HG03045 (cell line): ENCODE measurements at regions not wholly inside any gene's neighbourhood (a gene's known extent, or its start where the extent isn't known, plus 50 kb on each side); places are given as distances from the start of the nearest gene placed in this dataset.

ENCODE experiments used
- ATAC-seq: cut with Tn5 transposase; IDR thresholded peaks from one replicate; pipeline ENCODE4 v1.9.1; 2021; ENCODE audit warnings: mild to moderate bottlenecking, moderate library complexity; ENCODE audit not compliant: unreplicated experiment

GRCh38 chr13:99123101-99124045 is 77.3 kb upstream of the UBAC2 start:
- no peak for ATAC-seq

DNA sequence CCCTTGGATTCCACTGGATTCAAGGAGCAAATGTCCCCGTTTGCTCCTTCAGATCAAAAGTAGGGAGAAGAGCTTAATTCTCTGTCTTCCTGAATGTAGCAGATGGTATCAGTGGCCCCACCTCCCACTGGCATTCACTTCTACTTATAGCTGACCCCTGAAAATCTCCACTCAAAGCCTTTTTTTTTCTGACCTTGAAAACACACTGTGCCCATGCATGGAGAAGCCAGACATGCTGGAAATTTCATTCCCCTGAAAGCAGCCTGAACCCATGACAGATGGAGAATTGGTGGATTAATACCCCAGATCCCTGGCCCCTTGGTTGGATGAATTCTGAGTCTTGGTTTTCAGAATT is 76.6 kb upstream of the UBAC2 start:
- ATAC-seq: no peak

- no peak for ATAC-seq
Measured at GRCh38 chr13:99124794-99125316, 75.8 kb upstream of the UBAC2 start.

- ATAC-seq: no peak
Measured at GRCh38 chr13:99125326-99125915, 75.2 kb upstream of the UBAC2 start.

- no peak for ATAC-seq
Measured at GRCh38 chr13:99126821-99127220, 73.8 kb upstream of the UBAC2 start.

- ATAC-seq: no peak
Measured at GRCh38 chr13:99129050-99129449, 71.6 kb upstream of the UBAC2 start.

- no peak for ATAC-seq
Measured at GRCh38 chr13:99129951-99130350, 70.7 kb upstream of the UBAC2 start.

DNA sequence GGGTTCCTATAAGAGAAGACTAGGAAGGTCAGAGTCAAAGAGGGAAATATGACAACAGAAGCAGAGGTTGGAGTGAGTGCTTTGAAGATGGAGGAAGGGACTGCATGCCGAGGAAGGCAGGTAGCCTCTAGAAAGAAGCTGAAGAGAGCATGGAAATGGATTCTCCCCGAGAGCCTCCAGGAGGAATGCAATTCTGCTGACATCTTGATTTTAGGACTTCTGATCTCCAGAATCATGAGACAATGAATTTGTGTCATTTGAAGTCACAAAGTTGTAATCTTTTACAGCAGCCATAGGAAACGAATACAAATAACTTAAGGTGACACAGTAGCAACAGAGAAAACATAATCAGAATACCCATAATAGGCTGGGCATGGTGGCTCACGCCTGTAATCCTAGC is 69.2 kb upstream of the UBAC2 start:
- no peak for ATAC-seq

DNA sequence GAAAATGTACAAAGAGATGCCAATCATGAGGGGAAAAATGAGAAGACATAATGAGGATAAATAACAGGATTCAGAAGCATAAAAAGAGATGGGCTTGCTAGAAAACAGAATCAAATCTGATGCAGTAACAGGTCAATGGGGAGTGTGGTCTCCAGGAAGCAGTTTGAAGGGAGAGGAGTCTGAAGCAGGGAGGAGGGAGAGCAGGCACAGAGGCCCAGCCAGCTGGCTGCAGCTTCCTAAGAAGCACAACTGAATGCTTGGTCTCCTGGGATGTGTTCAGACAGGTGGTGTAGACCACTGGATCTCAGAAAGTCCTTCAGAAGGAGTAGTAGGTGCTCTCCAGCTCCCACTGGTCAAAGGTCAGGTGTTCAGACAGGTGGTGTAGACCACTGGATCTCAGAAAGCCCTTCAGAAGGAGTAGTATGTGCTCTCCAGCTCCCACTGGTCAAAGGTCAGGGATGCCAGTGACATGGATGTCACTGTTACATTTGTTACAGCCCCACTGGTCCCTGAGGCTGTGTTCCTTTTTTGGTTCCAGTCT is 68.3 kb upstream of the UBAC2 start:
- no peak for ATAC-seq

- ATAC-seq: no peak
Measured at GRCh38 chr13:99133230-99133629, 67.4 kb upstream of the UBAC2 start.

GRCh38 chr13:99133848-99134247 is 66.8 kb upstream of the UBAC2 start:
- no peak for ATAC-seq

- no peak for ATAC-seq
Measured at GRCh38 chr13:99135591-99135990, 65.1 kb upstream of the UBAC2 start.

- no peak for ATAC-seq
Measured at GRCh38 chr13:99136427-99136954, 64.2 kb upstream of the UBAC2 start.

GRCh38 chr13:99140831-99141230 is 59.8 kb upstream of the UBAC2 start:
- no peak for ATAC-seq

DNA sequence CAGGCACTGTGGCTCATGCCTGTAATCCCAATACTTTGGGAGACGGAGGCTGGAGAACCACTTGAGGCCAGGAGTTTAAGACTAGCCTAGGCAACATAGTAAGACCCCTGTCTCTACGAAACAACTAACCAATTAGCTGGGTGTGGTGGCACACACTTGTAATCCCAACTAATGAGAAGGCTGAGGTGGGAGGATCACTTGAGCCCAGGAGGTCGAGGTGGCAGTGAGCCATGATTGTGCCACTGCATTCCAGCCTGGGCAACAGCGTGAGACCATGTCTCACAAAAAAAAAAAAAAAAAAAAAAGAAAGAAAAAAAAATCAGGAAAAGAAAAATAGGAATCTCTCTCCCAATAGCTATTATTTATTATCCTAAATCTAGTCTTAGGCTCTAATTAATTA is 56.8 kb upstream of the UBAC2 start:
- no peak for ATAC-seq

DNA sequence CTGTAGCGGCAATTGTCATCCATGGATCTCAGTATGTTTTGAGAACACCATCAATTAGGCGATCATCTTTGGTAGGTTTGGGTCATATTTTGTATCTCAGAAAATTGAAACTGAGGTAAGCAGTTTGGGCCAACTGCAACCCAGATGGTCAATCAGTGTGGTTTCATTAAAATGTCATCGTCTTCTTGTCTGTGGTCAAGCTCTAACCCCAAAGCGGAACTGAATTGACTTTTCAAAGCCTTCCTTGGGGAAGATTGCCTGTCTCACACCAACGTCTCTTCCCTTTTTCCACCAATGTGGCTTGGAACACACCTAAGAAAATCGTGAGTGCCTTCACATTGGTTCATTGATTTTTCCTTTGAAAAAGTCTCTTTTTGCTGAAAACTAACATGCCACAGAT is 56.3 kb upstream of the UBAC2 start:
- ATAC-seq: no peak

DNA sequence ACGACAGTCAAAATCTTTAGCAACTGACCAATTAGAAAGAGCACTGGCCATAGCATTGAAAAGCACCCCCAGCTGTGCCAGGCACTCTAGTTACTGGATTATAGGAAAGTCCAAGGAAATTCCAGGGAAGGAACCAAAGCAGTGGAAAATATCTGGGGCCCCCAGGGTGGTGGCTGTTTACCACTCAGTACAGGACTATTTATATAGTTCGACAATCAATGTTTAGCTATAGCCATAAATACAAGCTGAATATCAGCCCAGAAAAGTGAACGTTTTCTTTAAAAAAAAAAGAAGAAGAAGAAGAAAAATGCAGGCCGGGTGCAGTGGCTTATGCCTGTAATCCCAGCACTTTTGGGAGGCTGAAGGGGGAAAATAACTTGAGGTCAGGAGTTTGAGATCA is 55.2 kb upstream of the UBAC2 start:
- no peak for ATAC-seq

GRCh38 chr13:99150575-99151361 is 49.9 kb upstream of the UBAC2 start:
- no peak for ATAC-seq
